Stomach (tissue), 4 donors: ENCODE measurements at regions not wholly inside any gene's neighbourhood (a gene's known extent, or its start where the extent isn't known, plus 50 kb on each side); places are given as distances from the start of the nearest gene placed in this dataset.

Experiments used
- EP300 ChIP-seq: sonication (generic); formaldehyde crosslinking; IDR thresholded peaks from one replicate; pipeline ENCODE4 v1.6.1; 2017; ENCODE audit warnings: antibody characterized with exemption
- POLR2A ChIP-seq, 4 donors: fragments of 450-650 bp; IDR thresholded peaks; one replicate each; pipeline ENCODE4 v1.6.1; 2016; ENCODE audit warnings: antibody characterized with exemption in 4 of 4, control low read depth in 2 of 4, mild to moderate bottlenecking in 1 of 4, moderate library complexity in 1 of 4
- POLR2AphosphoS5 ChIP-seq, 3 donors: sonication (generic); formaldehyde crosslinking; IDR thresholded peaks; one replicate each; pipeline ENCODE4 v1.6.1; 2016; ENCODE audit warnings: antibody characterized with exemption in 3 of 3
- TF ChIP-seq, protein P1 (sequence below), 7 experiments: fragments of 450-650 bp in 4 of 7; fragments of 200-600 bp in 3 of 7; sonication (generic) in 3 of 7; IDR thresholded peaks; one replicate each; pipeline ENCODE4 v1.5.1; 2016 to 2019; ENCODE audit warnings: antibody characterized with exemption in 7 of 7, control low read depth in 2 of 7, mild to moderate bottlenecking in 1 of 7

DNA sequence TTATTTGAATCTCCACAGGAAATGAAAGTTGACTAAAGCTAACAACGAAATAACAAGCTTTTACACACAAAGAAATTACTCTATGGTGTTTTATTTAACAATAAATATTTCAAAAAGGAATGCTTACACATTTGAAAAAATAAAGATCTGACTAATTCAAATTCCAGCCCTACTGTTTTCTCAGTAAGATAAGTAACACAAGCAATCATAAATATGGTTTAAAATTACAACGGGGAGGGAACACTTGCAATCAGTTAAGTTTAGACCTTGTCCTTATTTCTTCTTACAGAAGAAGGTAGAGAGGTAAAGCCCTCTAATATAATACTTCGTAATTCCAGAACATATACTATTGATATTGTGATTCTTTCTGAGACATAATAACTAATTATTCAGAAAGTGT, 158.5 kb downstream of the DHX15 start:
- TF ChIP-seq, protein P1, sequence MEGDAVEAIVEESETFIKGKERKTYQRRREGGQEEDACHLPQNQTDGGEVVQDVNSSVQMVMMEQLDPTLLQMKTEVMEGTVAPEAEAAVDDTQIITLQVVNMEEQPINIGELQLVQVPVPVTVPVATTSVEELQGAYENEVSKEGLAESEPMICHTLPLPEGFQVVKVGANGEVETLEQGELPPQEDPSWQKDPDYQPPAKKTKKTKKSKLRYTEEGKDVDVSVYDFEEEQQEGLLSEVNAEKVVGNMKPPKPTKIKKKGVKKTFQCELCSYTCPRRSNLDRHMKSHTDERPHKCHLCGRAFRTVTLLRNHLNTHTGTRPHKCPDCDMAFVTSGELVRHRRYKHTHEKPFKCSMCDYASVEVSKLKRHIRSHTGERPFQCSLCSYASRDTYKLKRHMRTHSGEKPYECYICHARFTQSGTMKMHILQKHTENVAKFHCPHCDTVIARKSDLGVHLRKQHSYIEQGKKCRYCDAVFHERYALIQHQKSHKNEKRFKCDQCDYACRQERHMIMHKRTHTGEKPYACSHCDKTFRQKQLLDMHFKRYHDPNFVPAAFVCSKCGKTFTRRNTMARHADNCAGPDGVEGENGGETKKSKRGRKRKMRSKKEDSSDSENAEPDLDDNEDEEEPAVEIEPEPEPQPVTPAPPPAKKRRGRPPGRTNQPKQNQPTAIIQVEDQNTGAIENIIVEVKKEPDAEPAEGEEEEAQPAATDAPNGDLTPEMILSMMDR (IDR thresholded peaks at IDR 0.05) = no peak
- TF ChIP-seq POLR2A (IDR thresholded peaks at IDR 0.05) (no peak), POLR2AphosphoS5 (IDR thresholded peaks at IDR 0.05) (no peak), EP300 (no peak)
